Left ventricle myocardium superior (tissue), 1 donor: ENCODE measurements at regions not wholly inside any gene's neighbourhood (a gene's known extent, or its start where the extent isn't known, plus 50 kb on each side); places are given as distances from the start of the nearest gene placed in this dataset.
"Not testable (repeated sequence)": the region's sequence is repeated elsewhere in the genome, so short reads cannot be mapped to it uniquely, and the experiment has no call there.

Experiments
- ATAC-seq: fragments of 200-7000 bp; cut with Tn5 transposase; one replicate; pipeline ENCODE4 v1.9.1; 2020; ENCODE audit warnings: mild to moderate bottlenecking, moderate library complexity
- DNase-seq: peaks from one replicate; pipeline ENCODE4 v3.0.0-alpha.2; 2020
- intact Hi-C: fragments of 100-400 bp; cut with micrococcal nuclease; formaldehyde crosslinking; loops from one replicate; pipeline ENCODE4 v1.11.0; 2022
- donor health status: DM: no; HTN: yes; CAD: no; lungs with severe emphysema.

DNA sequence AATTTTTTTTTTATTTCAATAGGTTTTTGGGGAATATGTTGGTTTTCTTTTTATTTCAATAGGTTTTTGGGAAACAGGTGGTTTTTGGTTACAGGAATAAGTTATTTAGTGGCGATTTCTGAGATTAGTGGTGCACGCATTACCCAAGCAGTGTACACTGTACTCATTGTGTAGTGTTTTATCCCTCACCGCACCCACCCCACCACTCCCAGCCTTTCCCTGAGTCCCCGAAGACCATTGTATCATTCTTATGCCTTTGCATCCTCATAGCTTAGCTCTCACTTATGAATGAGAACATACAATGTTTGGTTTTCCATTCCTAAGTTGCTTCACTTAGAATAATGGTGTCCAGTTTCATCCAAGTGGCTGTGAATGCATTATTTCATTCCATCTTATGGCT is 2142.4 kb upstream of the DEFB115 start:
- DNase-seq, ATAC-seq, intact Hi-C loops: not testable (repeated sequence)

DNA sequence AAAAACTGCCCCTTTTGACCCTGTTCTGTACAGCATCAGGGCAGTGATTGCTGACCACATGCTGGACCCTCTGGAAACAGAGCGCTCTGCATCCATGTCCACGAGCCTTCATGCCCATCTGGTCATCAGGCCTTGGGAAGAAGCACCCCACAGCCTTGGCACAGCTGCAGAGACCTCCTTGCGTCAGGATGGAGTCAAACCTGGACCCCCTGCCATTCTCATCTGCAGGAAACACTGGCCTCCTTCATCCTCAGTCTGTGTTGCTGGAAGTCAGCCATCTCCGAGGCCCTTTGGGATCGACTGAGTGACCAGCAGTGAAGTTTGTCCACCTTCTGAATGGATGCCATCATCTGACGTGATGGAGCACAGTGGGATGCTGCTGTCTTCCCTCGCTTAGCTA is 2138.3 kb upstream of the DEFB115 start:
- ATAC-seq = no peak
- no peak for DNase-seq
- intact Hi-C loops = no loop called here

DNA sequence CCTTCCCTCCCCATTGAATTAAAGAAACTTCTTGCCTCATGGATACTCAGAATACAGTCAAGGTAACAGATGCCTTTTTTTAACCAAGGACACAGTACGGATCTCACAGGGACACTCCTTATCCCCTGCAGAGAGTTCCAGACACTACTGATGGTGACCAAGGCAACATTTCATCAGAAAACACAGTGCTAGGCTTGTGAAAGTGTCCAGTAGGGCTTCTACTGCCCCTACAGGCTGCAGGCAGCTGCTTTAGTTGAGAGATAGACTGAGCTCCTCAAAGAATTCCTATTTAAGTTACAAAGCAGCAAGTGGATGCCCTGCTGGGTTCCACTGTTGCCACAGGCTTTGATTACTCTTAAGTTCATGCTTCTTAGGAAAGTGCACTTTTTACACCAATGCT is 2137.8 kb upstream of the DEFB115 start:
- ATAC-seq, intact Hi-C loops, DNase-seq: not testable (repeated sequence)

DNA sequence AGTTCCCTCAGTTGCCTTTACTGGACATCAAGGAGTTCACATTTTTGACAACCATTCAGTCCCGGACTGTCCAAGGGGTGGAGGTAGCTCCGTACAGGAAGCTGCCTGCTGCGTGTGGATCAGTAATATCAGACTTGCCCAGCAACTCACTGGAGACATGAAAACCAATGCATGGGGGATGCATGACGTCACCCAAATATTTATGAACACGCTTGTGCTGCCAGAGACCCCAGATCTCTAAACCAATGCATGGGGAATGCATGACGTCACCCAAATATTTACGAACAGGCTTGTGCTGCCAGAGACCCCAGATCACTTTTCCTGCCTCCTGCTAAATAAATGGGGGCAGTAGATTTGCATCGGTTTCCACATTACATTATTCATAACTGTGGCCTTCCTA is 2137.4 kb upstream of the DEFB115 start:
- intact Hi-C loops, ATAC-seq, DNase-seq: not testable (repeated sequence)

DNA sequence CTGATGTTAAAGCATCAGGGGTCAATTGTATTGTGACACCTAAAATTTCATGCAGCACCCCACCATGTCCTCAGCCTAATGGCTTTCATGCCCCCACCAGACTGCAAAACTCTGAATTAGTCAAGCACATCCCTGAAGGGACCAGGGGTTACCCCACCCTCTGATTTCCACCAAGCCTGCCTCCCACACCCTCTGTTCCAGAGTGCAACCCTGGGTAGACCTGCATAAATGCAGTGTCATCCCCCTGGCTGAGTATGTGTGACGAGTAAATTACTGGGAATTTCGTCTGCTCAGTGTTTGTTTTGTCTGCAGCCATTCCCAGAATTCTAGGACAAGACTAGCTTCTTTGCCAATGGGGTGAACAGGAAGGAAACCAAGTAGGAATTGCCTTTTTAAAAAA is 2136.9 kb upstream of the DEFB115 start:
- ATAC-seq, DNase-seq, intact Hi-C loops: not testable (repeated sequence)

DNA sequence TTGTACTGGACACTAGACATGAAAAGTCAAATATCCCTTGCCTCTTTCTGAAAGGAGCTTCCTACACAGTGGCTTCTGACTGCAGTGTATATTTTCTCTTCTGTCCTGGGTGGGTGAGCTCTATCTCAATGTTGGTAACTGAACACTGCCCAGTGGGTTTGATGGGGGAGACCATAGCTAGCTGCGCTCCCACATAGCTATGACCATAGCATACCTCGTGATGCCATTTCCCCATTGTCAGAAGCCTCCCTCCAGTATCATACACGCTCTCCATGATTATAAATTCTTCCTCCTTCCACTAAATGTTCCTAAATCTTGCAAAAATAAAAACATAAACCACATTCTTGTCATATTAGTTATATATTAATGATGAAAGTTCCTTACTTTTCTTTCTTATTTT is 2134.7 kb upstream of the DEFB115 start:
- intact Hi-C loops, ATAC-seq, DNase-seq: not testable (repeated sequence)

DNA sequence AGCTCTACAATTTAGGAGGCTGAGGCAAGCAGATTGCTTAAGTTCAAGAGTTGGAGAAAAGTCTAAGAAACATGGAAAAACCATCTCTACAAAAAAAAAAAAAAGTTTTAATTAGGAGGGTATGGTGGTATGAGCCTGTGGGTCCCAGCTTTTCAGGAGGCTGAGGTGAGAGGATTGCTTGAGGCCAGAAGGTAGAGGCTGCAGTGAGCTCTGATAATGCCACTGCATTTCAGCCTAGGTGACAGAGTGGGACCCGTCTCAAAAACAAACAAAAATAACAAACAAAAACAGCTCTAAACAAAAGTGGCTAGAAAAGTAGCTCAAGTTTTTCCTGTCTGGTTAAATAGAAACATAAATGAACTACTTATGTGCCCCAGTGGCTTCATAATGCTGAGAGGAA is 2133.6 kb upstream of the DEFB115 start:
- no peak for ATAC-seq
- intact Hi-C loops = no loop called here
- DNase-seq = no peak
